Liver (tissue), 7 donors: ENCODE measurements at regions not wholly inside any gene's neighbourhood (a gene's known extent, or its start where the extent isn't known, plus 50 kb on each side); places are given as distances from the start of the nearest gene placed in this dataset.
"Not testable (repeated sequence)": the region's sequence is repeated elsewhere in the genome, so short reads cannot be mapped to it uniquely, and the experiment has no call there.

Source experiments
- DNase-seq: peaks from one replicate; pipeline ENCODE4 v3.0.0-alpha.2; 2017; ENCODE audit warnings: low spot score
- H3K27ac ChIP-seq, 2 donors: one replicate each; pipeline ENCODE4 v1.7.0; 2013; ENCODE audit warnings: inconsistent platforms in 2 of 2, low read length in 2 of 2, control low read depth in 1 of 2, low read depth in 1 of 2, mild to moderate bottlenecking in 1 of 2
- H3K27me3 ChIP-seq, 4 donors: one replicate each; pipeline versions ENCODE4 v1.6.1 to v1.7.0; 2013; ENCODE audit warnings: low read length in 3 of 4, inconsistent platforms in 1 of 4, mild to moderate bottlenecking in 1 of 4, moderate library complexity in 1 of 4; ENCODE audit not compliant: control insufficient read depth in 4 of 4, insufficient read depth in 4 of 4
- H3K36me3 ChIP-seq, 4 donors: one replicate each; pipeline versions ENCODE4 v1.6.1 to v1.7.0; 2013; ENCODE audit warnings: low read length in 3 of 4, mild to moderate bottlenecking in 3 of 4, low read depth in 1 of 4, moderate library complexity in 1 of 4; ENCODE audit not compliant: control insufficient read depth in 4 of 4, insufficient read depth in 3 of 4
- H3K4me1 ChIP-seq, 4 donors: one replicate each; pipeline versions ENCODE4 v1.6.1 to v1.7.0; 2013; ENCODE audit warnings: low read length in 3 of 4, mild to moderate bottlenecking in 3 of 4, moderate library complexity in 1 of 4; ENCODE audit not compliant: control insufficient read depth in 4 of 4, insufficient read depth in 4 of 4
- H3K4me3 ChIP-seq, 3 donors: one replicate each; pipeline versions ENCODE4 v1.6.1 to v1.7.0; 2013; ENCODE audit warnings: low read length in 3 of 3, control low read depth in 1 of 3, low read depth in 1 of 3, mild to moderate bottlenecking in 1 of 3
- H3K9ac ChIP-seq, 2 donors: one replicate each; pipeline ENCODE4 v1.7.0; 2013; ENCODE audit warnings: low read length in 2 of 2, mild to moderate bottlenecking in 2 of 2, moderate library complexity in 2 of 2, control low read depth in 1 of 2, low read depth in 1 of 2
- H3K9me3 ChIP-seq, 4 donors: one replicate each; pipeline versions ENCODE4 v1.6.1 to v1.7.0; 2013; ENCODE audit warnings: low read length in 3 of 4; ENCODE audit not compliant: control insufficient read depth in 4 of 4
- EGR1 ChIP-seq, 2 donors: IDR thresholded peaks; 2 replicates each; pipeline ENCODE4 v1.6.1; 2016 to 2018; ENCODE audit warnings: antibody characterized with exemption in 2 of 2, low read depth in 2 of 2
- FOXA1 ChIP-seq: IDR thresholded peaks from 2 replicates; pipeline ENCODE4 v1.6.1; 2016; ENCODE audit warnings: antibody characterized with exemption
- FOXA2 ChIP-seq: IDR thresholded peaks from 2 replicates; pipeline ENCODE4 v1.6.1; 2016; ENCODE audit warnings: antibody characterized with exemption
- GABPA ChIP-seq, 2 donors: IDR thresholded peaks in 1 of 2; conservative IDR thresholded peaks in 1 of 2; 2 replicates each; pipeline ENCODE4 v1.6.1; 2016; ENCODE audit warnings: antibody characterized with exemption in 2 of 2, mild to moderate bottlenecking in 1 of 2, moderate library complexity in 1 of 2
- HNF4G ChIP-seq: IDR thresholded peaks from 2 replicates; pipeline ENCODE4 v1.6.1; 2016; ENCODE audit warnings: antibody characterized with exemption
- JUND ChIP-seq, 2 donors: IDR thresholded peaks; 2 replicates each; pipeline ENCODE4 v1.6.1; 2016; ENCODE audit warnings: antibody characterized with exemption in 2 of 2
- NR2F2 ChIP-seq: IDR thresholded peaks from 2 replicates; pipeline ENCODE4 v1.6.1; 2016; ENCODE audit warnings: antibody characterized with exemption
- RAD21 ChIP-seq, 2 donors: IDR thresholded peaks; 2 replicates each; pipeline ENCODE4 v1.6.1; 2016; ENCODE audit warnings: antibody characterized with exemption in 2 of 2, mild to moderate bottlenecking in 2 of 2
- TAF1 ChIP-seq: conservative IDR thresholded peaks from 2 replicates; pipeline ENCODE4 v1.6.1; 2016; ENCODE audit warnings: antibody characterized with exemption, mild to moderate bottlenecking
- YY1 ChIP-seq: IDR thresholded peaks from 2 replicates; pipeline ENCODE4 v1.6.1; 2016; ENCODE audit warnings: antibody characterized with exemption, mild to moderate bottlenecking
- WGBS: extraction: QIAGEN DNeasy Blood & Tissue Kit; methylation state at CpG from one replicate; pipeline ENCODE4 v1.1.7; 2013; 5-methylcytosine and 5-hydroxymethylcytosine counted together
- TF ChIP-seq, protein P1 (sequence below): IDR thresholded peaks from 2 replicates; pipeline ENCODE4 v1.6.1; 2016; ENCODE audit warnings: antibody characterized with exemption, mild to moderate bottlenecking
- TF ChIP-seq, protein P2 (sequence below): IDR thresholded peaks from 2 replicates; pipeline ENCODE4 v1.6.1; 2016; ENCODE audit warnings: antibody characterized with exemption
- TF ChIP-seq, protein P3 (sequence below): IDR thresholded peaks from 2 replicates; pipeline ENCODE4 v1.6.1; 2016; ENCODE audit warnings: antibody characterized with exemption
- TF ChIP-seq, protein P4 (sequence below): IDR thresholded peaks from 2 replicates; pipeline ENCODE4 v1.6.1; 2016; ENCODE audit warnings: antibody characterized with exemption
- donor health status: healthy.
- donor health status: healthy.
- donor health status: healthy.
- donor health status: healthy.

DNA sequence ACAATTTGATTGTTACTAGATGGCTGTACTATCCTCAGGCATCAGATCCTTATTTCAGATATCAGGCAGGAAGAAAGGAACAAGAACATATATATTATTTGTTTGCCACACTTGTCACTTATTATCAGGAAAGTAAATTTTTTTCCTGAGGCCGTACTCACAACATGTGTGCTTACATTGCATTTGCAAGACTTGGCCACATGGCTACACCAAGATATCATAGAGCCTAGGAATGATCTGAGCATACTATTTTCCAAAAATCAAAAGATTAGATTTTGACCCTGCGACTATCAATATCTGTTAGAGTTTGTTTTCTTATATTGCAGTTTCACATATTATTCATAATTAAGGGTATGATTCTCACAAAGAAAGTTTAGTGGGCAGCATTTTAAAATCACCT, 426.2 kb upstream of the BCHE start:
- 65% methylated on average over 2 of the region's 2 CpGs for WGBS
- no peaks in the 10 kb centered on the region for H3K4me1 ChIP-seq
- H3K27ac ChIP-seq: no peak overlapping the region
- no peak for DNase-seq
- TF ChIP-seq YY1: no peak
- TF ChIP-seq, protein P1, sequence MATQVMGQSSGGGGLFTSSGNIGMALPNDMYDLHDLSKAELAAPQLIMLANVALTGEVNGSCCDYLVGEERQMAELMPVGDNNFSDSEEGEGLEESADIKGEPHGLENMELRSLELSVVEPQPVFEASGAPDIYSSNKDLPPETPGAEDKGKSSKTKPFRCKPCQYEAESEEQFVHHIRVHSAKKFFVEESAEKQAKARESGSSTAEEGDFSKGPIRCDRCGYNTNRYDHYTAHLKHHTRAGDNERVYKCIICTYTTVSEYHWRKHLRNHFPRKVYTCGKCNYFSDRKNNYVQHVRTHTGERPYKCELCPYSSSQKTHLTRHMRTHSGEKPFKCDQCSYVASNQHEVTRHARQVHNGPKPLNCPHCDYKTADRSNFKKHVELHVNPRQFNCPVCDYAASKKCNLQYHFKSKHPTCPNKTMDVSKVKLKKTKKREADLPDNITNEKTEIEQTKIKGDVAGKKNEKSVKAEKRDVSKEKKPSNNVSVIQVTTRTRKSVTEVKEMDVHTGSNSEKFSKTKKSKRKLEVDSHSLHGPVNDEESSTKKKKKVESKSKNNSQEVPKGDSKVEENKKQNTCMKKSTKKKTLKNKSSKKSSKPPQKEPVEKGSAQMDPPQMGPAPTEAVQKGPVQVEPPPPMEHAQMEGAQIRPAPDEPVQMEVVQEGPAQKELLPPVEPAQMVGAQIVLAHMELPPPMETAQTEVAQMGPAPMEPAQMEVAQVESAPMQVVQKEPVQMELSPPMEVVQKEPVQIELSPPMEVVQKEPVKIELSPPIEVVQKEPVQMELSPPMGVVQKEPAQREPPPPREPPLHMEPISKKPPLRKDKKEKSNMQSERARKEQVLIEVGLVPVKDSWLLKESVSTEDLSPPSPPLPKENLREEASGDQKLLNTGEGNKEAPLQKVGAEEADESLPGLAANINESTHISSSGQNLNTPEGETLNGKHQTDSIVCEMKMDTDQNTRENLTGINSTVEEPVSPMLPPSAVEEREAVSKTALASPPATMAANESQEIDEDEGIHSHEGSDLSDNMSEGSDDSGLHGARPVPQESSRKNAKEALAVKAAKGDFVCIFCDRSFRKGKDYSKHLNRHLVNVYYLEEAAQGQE: no peak
- TF ChIP-seq JUND (IDR thresholded peaks at IDR 0.05): no peak
- TF ChIP-seq TAF1: no peak
- TF ChIP-seq, protein P2, sequence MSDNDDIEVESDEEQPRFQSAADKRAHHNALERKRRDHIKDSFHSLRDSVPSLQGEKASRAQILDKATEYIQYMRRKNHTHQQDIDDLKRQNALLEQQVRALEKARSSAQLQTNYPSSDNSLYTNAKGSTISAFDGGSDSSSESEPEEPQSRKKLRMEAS: no peak
- TF ChIP-seq, protein P3, sequence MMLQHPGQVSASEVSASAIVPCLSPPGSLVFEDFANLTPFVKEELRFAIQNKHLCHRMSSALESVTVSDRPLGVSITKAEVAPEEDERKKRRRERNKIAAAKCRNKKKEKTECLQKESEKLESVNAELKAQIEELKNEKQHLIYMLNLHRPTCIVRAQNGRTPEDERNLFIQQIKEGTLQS: no peak
- no peak for TF ChIP-seq NR2F2
- TF ChIP-seq GABPA (IDR thresholded peaks at IDR 0.05 in 1 of 2, conservative IDR thresholded peaks at IDR 0.05 in 1 of 2): no peak
- TF ChIP-seq, protein P4, sequence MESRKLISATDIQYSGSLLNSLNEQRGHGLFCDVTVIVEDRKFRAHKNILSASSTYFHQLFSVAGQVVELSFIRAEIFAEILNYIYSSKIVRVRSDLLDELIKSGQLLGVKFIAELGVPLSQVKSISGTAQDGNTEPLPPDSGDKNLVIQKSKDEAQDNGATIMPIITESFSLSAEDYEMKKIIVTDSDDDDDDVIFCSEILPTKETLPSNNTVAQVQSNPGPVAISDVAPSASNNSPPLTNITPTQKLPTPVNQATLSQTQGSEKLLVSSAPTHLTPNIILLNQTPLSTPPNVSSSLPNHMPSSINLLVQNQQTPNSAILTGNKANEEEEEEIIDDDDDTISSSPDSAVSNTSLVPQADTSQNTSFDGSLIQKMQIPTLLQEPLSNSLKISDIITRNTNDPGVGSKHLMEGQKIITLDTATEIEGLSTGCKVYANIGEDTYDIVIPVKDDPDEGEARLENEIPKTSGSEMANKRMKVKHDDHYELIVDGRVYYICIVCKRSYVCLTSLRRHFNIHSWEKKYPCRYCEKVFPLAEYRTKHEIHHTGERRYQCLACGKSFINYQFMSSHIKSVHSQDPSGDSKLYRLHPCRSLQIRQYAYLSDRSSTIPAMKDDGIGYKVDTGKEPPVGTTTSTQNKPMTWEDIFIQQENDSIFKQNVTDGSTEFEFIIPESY: no peak
- TF ChIP-seq HNF4G: no peak
- TF ChIP-seq EGR1 (IDR thresholded peaks at IDR 0.05; ENCODE audit: low read depth in 2 of 2): no peak
- no peak for TF ChIP-seq RAD21 (IDR thresholded peaks at IDR 0.05)
- no peak overlapping the region for H3K9ac ChIP-seq
- no peaks in the 10 kb centered on the region for H3K27me3 ChIP-seq
- H3K36me3 ChIP-seq: no peaks in the 10 kb centered on the region
- H3K9me3 ChIP-seq: peaks cover 0 to 2% (median 0%) of the 10 kb centered on the region in 4 donors
- H3K4me3 ChIP-seq: no peak overlapping the region

DNA sequence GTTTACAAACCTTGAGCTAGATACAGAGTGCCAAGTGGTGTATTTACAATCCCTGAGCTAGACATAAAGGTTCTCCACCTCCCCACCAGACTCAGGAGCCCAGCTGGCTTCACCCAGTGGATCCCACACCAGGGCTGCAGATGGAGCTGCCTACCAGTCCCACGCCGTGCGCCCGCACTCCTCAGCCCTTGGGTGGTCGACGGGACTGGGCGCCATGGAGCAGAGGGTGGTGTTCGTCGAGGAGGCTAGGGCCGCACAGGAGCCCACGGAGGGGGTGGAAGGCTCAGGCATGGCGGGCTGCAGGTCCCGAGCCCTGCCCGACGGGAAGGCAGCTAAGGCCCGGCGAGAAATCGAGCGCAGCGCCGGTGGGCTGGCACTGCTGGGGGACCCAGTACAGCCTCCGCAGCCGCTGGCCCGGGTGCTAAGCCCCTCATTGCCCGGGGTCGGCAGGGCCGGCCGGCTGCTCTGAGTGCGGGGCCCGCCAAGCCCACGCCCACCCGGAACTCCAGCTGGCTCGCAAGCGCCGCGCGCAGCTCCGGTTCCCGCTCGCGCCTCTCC, 421.1 kb upstream of the BCHE start:
- H3K4me3 ChIP-seq, DNase-seq, H3K27me3 ChIP-seq: not testable (repeated sequence)

DNA sequence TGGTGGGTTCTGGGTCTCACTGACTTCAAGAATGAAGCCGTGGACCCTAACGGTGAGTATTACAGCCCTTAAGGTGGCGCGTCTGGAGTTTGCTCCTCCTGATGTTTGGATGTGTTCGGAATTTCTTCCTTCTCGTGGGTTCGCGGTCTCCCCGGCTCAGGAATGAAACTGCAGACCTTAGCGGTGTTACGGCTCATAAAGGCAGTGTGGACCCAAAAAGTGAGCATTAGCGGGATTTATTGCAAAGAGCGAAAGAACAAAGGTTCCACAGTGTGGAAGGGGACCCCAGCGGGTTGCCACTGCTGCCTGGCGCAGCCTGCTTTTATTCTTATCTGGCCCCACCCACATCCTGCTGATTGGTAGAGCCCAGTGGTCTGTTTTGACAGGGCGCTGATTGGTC, 420.5 kb upstream of the BCHE start:
- no peak overlapping the region for H3K9ac ChIP-seq
- no peak overlapping the region for H3K4me3 ChIP-seq
- H3K4me1 ChIP-seq: no peaks in the 10 kb centered on the region
- H3K36me3 ChIP-seq: no peaks in the 10 kb centered on the region
- no peak overlapping the region for H3K27ac ChIP-seq
- DNase-seq: no peak
- H3K9me3 ChIP-seq: no peaks in the 10 kb centered on the region
- no peaks in the 10 kb centered on the region for H3K27me3 ChIP-seq
- WGBS: 94% methylated on average over 16 of the region's 16 CpGs
- TF ChIP-seq, protein P1: no peak
- TF ChIP-seq JUND (IDR thresholded peaks at IDR 0.05) (no peak), GABPA (IDR thresholded peaks at IDR 0.05 in 1 of 2, conservative IDR thresholded peaks at IDR 0.05 in 1 of 2) (no peak), RAD21 (IDR thresholded peaks at IDR 0.05) (no peak), TAF1 (no peak), FOXA2 (no peak), FOXA1 (no peak), NR2F2 (no peak)
- TF ChIP-seq, protein P3: no peak
- TF ChIP-seq, protein P2: no peak
- TF ChIP-seq, protein P4: no peak

More for the DNA sequence above, 421.1 kb upstream of the BCHE start:
- not testable (repeated sequence) for H3K4me1 ChIP-seq, H3K27ac ChIP-seq, H3K36me3 ChIP-seq, H3K9ac ChIP-seq, H3K9me3 ChIP-seq
- WGBS: 96% methylated on average over 41 of the region's 41 CpGs
